ENCODE measurements at regions not wholly inside any gene's neighbourhood (a gene's known extent, or its start where the extent isn't known, plus 50 kb on each side); places are given as distances from the start of the nearest gene placed in this dataset.

DNA sequence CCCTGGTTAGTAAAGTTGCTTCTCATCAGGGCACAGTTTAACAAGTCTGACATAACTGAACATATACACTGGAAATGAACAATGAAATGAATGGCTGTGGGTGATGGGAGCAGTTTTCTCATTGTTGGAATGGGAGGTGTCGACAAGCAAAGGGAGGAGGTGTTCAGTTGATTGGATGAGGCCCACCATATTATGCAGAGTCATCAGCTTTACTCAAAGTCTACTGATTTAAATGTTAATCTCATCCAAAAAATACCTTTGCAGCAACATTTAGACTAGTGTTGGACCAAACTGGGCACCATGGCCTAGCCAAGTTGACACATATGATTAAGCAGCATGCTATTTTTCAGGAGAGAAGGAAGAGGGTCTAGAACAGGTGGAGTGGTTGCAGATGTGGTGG, 201.7 kb downstream of the RAMP3 start:
- DNase-seq: no peak

DNA sequence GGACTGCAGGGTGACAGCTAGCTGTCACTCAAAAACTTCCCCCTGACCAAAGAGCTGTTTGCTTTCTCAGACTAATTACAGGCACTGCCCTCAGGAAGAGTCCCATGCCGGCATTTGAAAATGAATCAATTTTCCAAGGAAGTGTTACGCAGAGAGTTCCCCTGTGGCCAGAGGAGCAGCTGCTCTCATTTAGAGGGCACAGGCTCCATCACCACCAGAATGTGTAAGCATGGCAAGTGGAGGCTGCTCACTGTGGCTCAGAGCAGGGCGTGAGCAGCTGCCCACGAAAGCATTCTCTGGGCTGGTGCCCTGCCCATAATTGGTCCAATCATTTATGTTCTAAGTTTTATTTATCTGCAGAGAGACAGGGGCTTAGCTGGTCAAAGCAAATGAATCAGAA, 202.2 kb downstream of the RAMP3 start:
- DNase-seq: no peak

GRCh38 chr7:45363669-45364068, 206.1 kb downstream of the RAMP3 start:
- DNase-seq: no peak

DNA sequence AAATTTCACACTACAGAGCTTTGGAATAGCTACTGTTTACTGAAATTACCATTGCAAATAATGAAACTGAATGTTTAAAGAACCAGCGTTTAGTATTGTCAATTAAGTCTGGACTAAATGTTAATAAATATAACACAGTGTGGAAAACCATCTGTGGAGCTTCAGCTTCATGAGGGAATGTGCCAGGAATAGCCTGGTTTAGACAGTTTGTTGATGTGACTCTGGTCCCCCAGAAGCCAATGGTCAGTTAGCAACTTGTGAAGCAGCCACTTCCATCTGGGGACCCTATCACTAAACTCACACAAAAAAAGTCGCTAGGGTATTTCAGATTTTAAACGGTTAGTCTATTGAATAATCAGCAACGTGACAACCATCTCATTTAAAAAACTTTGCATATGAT, 207.8 kb downstream of the RAMP3 start:
- DNase-seq: no peak

- DNase-seq: no peak
Measured at GRCh38 chr7:45366475-45366874, 207.7 kb upstream of the ADCY1 start.

DNA sequence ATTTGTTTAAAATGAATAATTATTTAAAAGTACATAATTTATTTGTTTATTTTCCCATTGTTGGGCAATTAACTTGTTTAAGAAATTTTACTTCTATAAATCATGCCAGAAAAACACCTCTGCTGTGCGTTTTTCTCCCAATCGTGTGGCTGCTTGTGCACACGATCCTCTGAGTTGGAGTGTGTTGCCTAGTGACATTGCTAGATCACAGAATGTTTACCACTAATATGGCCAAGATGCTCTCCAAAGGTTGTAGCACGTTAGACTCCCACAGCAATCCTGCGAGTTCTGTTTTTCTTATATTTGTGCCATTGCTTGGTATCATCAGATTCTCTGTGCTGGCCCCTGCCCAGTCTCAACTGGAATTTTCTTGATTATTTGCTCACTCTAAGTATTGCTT, 207.1 kb upstream of the ADCY1 start:
- no peak for DNase-seq

- DNase-seq: no peak
Measured at GRCh38 chr7:45368129-45368807, 205.9 kb upstream of the ADCY1 start.

DNA sequence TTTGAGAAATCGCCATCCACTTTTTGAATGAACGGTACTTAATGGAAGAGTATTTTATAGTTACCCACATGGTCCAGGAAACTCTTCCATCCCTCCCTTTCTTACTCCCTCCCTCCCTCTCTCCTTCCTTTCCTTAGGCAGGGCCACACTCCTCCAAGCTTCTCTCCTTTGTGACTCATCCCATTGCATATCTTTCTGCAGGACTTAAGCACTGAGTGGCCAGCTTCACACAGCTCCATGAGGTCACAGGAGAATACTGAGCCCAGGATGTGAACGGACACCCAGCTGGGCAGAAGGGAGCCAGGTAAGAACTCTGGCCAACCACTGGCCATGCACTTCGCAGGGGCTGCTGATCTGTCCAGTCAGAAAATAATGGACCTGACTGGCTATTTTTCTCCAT, 189.7 kb upstream of the ADCY1 start:
- peak; percentile 24 for DNase-seq

DNA sequence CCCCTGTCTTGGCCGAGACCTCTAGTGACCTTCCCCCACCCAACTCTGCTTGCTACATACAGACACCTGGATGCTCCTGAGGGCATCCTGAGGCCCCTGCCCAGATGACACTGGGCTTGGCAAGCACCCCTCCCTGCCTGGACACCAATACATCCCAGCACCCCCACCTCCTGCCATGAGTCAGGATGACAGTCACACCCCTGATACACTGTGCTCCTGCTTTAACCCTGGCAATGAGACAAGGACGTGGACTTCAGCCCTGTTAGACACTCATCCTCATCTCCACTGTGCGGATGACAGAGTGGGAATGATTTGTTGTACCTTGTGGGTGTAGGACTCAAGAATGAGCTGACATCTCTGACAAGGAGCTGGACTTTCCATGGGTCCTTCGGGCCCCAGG, 186.3 kb upstream of the ADCY1 start:
- DNase-seq: no peak

- no peak for DNase-seq
Measured at GRCh38 chr7:45389073-45389872, 184.9 kb upstream of the ADCY1 start.

- DNase-seq: no peak
Measured at GRCh38 chr7:45390180-45390579, 184.0 kb upstream of the ADCY1 start.

GRCh38 chr7:45390731-45391130, 183.4 kb upstream of the ADCY1 start:
- peak; percentile 12 for DNase-seq

DNA sequence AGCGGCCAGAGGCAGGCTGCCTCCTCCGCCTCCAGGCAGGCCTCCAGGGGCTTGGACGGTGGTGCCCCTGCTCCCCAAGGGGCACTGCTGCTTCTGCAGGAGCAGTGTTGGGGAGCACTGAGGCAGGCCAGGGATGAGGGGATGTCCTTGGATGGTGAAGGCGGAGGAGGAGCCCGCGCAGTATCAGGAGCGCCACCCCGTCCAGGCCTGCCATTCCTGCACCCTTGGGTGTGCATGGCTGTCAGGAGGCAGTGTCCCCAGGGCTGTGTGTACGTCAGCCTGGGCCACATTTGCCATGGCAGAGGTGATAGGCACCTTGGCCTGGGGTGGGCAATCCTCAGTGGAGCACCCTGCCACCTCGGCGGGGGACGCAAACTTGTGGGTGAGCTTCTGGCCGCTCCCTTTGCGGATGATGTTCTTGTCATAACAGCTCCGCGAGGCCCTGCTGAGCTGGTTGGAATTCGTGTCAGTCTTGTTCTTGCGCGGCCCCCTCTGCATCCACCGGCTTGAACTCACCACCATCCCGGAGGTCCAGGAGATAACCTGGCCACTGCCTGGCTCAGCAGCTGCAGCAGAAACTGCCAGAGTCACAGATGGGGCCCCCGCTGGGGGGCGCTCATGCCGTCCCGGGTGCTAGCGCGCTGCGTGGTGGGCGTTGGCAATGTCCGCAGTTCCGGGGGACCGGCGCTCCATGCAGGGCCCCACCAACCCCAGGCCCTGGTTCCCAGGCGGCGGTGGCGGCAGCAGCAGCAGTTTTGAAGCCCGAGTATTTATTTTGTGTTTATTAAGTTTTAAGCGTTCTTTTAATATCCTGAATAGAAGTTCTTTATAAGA, 182.3 kb upstream of the ADCY1 start:
- no peak for DNase-seq

DNA sequence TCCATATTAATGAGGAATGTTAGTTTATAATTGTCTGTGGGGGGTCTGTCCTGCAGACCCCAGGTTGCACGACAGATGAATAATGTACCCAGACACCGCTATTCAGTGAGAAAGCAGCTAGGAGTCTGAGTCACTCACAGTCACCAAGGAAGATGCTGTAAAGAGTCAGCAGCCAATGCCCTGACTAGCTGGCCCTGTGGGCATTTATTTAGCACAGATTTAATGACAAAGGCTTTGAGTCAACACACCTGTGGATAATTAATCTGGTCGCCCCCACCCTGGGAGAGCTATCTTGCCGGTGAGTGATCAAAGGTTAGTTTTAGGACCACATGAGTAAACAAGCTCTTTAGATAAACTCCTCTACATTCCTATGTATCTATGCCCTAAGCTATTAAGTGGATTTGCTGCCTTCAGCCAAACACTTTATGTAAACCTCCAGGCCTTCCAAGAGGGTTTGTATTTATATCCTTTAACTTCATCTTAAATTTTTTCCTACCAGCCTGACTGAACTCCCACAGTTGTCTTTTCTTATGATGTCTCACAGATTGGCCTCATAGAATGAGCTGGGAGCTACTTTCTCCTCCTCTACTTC, 180.0 kb upstream of the ADCY1 start:
- DNase-seq: no peak

DNA sequence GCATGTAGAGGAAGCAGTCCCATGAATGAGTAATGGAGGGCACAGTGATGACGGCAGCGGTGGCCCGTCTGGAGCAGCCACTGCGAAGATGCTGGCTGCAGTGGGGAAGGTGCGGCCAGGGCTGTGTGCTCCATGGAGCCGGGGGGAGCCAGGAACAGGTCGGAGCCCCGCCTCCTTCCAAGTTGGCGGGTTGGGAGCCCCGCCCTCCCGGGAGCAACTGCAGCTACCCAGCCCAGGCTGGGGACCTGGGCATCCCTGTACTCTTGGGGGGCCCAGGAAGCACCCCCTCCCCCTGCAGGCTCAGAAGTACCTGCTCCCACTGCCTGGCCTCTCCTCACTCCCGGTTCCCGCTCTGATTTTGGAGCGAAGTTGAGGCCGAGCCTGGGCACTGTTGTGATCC, 175.1 kb upstream of the ADCY1 start:
- no peak for DNase-seq

GRCh38 chr7:45400680-45401079, 173.5 kb upstream of the ADCY1 start:
- DNase-seq: no peak

DNA sequence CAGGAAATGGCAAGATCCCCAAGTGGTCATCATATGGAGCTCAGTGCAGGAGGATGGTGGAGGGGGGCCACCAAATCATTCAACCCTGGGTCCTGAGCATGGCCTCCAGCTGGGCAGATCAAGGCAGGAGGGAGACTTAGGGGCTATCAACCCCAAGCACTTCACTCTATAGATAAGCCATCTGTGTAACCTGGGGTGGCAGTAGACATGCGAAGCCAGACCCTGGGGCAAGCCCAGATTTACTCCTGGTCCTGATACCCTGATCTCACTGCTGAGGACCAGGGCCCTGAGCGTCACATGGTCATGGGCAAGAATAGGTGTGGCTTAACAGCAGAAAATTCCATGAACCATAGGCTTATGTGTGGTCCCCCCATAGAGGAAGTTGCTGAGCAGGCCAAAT, 173.0 kb upstream of the ADCY1 start:
- DNase-seq: no peak

GRCh38 chr7:45401851-45402250, 172.3 kb upstream of the ADCY1 start:
- DNase-seq: no peak

DNA sequence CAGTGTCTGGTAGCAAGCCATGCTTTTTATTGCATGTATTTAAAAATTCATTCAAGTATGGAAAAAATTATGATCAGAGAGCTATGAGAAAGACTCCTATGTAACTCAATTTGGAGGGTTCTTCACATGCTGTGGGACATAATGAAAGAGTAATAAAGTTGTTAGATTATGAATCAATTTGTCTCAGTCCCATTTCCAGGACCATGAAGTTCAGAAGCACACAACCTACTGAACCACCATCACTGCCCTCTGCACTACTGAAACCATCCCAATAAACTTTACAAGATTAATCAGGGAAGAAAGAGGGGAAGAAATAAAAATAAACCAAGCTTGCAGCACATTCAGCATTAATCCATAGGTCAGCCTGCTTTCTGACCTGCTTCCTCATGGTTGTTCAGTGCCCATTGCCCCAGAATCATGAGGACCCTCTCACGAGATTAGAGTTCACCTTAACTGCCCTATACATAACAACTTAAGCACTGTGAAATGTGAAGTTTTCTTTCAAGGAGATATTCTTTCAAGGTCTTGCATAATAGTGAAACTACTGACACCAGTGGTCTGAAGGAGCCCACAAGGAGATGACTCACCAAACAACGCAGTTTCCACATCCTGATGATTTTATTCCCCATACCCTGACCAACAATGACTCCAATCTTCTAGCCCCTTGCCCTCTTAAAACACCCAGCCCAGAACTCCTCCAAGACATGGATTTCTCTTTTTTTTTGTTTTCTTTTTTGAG, 171.5 kb upstream of the ADCY1 start:
- peak; percentile 80 for DNase-seq

- no peak for DNase-seq
Measured at GRCh38 chr7:45404622-45405021, 169.5 kb upstream of the ADCY1 start.

DNA sequence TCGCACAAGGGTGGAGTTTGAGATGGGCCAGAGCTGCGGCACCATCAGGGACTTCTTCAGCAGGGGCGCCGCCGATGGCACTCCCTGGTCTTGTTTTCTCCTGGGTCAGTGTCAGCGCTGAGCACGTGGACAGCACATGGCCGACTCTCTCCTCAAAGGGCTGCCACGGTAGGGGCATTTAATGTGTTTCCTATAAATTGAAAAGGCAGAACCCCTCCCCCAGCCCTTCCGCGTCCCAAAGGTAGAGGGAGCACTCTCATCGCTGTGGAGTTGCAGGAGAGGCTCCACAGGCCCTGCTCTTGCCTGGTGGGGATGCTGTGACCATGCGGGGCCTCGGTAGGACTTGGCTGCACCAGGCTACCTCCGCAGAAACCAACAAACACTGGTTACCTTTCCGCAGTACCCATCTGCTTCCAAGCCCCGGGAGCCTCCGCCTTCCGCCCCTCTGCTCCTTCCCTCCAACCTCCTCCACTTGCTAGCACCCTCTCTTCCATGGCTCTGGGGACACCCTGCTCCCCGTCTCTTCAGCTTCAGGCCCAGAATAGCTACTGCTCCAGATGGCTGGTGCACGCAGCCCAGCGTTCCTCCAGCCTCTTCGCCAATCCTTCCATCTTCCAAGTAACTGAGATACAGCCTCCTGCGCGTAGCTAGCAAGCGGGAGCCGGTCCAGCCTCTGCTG, 166.3 kb upstream of the ADCY1 start:
- no peak for DNase-seq

GRCh38 chr7:45408409-45408737, 165.8 kb upstream of the ADCY1 start:
- DNase-seq: no peak
